ENCODE measurements at regions not wholly inside any gene's neighbourhood (a gene's known extent, or its start where the extent isn't known, plus 50 kb on each side); places are given as distances from the start of the nearest gene placed in this dataset.

DNA sequence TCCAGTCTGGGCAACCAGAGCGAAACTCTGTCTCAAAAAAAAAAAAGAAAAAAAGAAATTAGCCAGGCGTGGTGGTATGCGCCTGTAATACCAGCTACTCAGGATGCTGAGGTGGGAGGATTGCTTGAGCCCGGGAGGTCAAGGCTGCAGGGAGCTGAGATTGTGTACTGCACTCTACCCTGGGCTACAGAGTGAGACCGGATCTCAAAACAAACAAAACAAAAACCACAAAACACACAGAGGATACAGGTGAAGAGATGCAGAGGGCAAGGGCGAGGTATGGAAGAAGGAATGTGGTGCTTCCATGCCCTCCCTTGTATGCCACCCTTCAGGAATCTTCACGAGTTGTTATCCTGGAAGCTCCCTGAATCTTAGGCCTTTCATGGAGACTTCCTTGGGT lies 68.5 kb downstream of the NDUFS5 start:
- no peak for FAIRE-seq

More for the DNA sequence above, 68.5 kb downstream of the NDUFS5 start:
- POLR2A ChIA-PET = interaction anchor here (0.6 to 1.2 kb wide), 2 partner anchors 98 to 149 kb away, joined by 3 read pairs; no protein-coding TSS in a partner anchor
- DNase-seq (ENCODE audit: extremely low read depth in 1 of 4, low spot score in 3 of 4) (no peak), ATAC-seq (no peak)
- no peak overlapping the region for H2AFZ ChIP-seq (ENCODE audit: low read depth, low read length)
- H3K79me2 ChIP-seq (ENCODE audit: control insufficient read depth, insufficient read depth, low read length) = no peaks in the 10 kb centered on the region
- CTCF ChIA-PET (ENCODE audit: low intra/inter-chr PET ratio) = no interaction called here
- H3K4me2 ChIP-seq (ENCODE audit: insufficient read depth, low read length) = no peak overlapping the region
- WGBS (ENCODE audit: insufficient coverage, low coverage, missing lambda C conversion rate) = 38% methylated on average over 7 of the region's 7 CpGs
- H4K20me1 ChIP-seq (replicated peaks; ENCODE audit: control insufficient read depth, insufficient read depth, low read length) = no peaks in the 10 kb centered on the region
- BruUV-seq (replicated peaks) = no TSS peak
- H3K9ac ChIP-seq (ENCODE audit: insufficient read depth in 1 of 2, low read depth in 2 of 2, low read length in 2 of 2) = no peak overlapping the region
- no peaks in the 10 kb centered on the region for H3K9me3 ChIP-seq (replicated peaks; ENCODE audit: control insufficient read depth, insufficient read depth, low read depth, low read length)
- H3K27me3 ChIP-seq (ENCODE audit: control insufficient read depth in 2 of 2, insufficient read depth in 2 of 2, low read length in 2 of 2) = no peaks in the 10 kb centered on the region
- in situ Hi-C loops (cut with MboI) = loop anchor here (5.0 kb wide), 1 partner anchor 443 kb away; no protein-coding TSS in a partner anchor
- peaks cover 2 to 5% of the 10 kb centered on the region in 2 experiments; a peak in 2 of 5 replicates for H3K4me1 ChIP-seq (replicated peaks in 1 of 2; ENCODE audit: control insufficient read depth in 2 of 2, insufficient read depth in 2 of 2, low read length in 2 of 2)
- H3K9me1 ChIP-seq (ENCODE audit: control insufficient read depth, insufficient read depth, low read length) = no peaks in the 10 kb centered on the region
- intact Hi-C loops (cut with micrococcal nuclease) = loop anchor here (5.0 kb wide), 2 partner anchors 247 to 487 kb away; no protein-coding TSS in a partner anchor
- H3K36me3 ChIP-seq (ENCODE audit: control insufficient read depth, insufficient read depth, low read length) = no peaks in the 10 kb centered on the region
- no peak overlapping the region for H3K27ac ChIP-seq (ENCODE audit: extremely low read depth, low read depth, low read length)
- no peak for TF ChIP-seq HDAC6 (IDR thresholded peaks at IDR 0.05; ENCODE audit: low read depth, low read length)
- TF ChIP-seq, protein P1, sequence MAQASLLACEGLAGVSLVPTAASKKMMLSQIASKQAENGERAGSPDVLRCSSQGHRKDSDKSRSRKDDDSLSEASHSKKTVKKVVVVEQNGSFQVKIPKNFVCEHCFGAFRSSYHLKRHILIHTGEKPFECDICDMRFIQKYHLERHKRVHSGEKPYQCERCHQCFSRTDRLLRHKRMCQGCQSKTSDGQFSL (CRISPR knock-in tag; IDR thresholded peaks at IDR 0.05) = no peak
- TF ChIP-seq, protein P1 (tag; IDR thresholded peaks at IDR 0.05) = no peak
- TF ChIP-seq CREB1 (IDR thresholded peaks at IDR 0.05) = no peak
- TF ChIP-seq CREB1 (CRISPR knock-in tag; IDR thresholded peaks at IDR 0.05) = no peak
- no peak for TF ChIP-seq ELF4 (CRISPR knock-in tag; IDR thresholded peaks at IDR 0.05)
- TF ChIP-seq, protein P2, sequence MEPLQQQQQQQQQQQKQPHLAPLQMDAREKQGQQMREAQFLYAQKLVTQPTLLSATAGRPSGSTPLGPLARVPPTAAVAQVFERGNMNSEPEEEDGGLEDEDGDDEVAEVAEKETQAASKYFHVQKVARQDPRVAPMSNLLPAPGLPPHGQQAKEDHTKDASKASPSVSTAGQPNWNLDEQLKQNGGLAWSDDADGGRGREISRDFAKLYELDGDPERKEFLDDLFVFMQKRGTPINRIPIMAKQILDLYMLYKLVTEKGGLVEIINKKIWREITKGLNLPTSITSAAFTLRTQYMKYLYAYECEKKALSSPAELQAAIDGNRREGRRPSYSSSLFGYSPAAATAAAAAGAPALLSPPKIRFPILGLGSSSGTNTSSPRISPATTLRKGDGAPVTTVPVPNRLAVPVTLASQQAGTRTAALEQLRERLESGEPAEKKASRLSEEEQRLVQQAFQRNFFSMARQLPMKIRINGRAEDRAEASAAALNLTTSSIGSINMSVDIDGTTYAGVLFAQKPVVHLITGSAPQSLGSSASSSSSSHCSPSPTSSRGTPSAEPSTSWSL (CRISPR knock-in tag; IDR thresholded peaks at IDR 0.05; ENCODE audit: borderline replicate concordance) = no peak
- TF ChIP-seq KAT2B (IDR thresholded peaks at IDR 0.05; ENCODE audit: low read depth, low read length) = no peak
- no peak for TF ChIP-seq CAMTA2 (CRISPR knock-in tag; conservative IDR thresholded peaks at IDR 0.05)
- TF ChIP-seq NUFIP1 (IDR thresholded peaks at IDR 0.05; ENCODE audit: partially characterized antibody) = no peak
- TF ChIP-seq FOXA3 (CRISPR knock-in tag; conservative IDR thresholded peaks at IDR 0.05 in 1 of 2, IDR thresholded peaks at IDR 0.05 in 1 of 2) = no peak
- TF ChIP-seq TOE1 (IDR thresholded peaks at IDR 0.05; ENCODE audit: borderline replicate concordance) = no peak
- TF ChIP-seq TOE1 (CRISPR knock-in tag; IDR thresholded peaks at IDR 0.05; ENCODE audit: borderline replicate concordance, low read depth) = no peak
- TF ChIP-seq ZNF384 (IDR thresholded peaks at IDR 0.05; ENCODE audit: low read depth, low read length) = no peak
- TF ChIP-seq TAL1 (IDR thresholded peaks at IDR 0.05) = no peak
- no peak for TF ChIP-seq COPS2 (conservative IDR thresholded peaks at IDR 0.05)
- TF ChIP-seq, protein P3, sequence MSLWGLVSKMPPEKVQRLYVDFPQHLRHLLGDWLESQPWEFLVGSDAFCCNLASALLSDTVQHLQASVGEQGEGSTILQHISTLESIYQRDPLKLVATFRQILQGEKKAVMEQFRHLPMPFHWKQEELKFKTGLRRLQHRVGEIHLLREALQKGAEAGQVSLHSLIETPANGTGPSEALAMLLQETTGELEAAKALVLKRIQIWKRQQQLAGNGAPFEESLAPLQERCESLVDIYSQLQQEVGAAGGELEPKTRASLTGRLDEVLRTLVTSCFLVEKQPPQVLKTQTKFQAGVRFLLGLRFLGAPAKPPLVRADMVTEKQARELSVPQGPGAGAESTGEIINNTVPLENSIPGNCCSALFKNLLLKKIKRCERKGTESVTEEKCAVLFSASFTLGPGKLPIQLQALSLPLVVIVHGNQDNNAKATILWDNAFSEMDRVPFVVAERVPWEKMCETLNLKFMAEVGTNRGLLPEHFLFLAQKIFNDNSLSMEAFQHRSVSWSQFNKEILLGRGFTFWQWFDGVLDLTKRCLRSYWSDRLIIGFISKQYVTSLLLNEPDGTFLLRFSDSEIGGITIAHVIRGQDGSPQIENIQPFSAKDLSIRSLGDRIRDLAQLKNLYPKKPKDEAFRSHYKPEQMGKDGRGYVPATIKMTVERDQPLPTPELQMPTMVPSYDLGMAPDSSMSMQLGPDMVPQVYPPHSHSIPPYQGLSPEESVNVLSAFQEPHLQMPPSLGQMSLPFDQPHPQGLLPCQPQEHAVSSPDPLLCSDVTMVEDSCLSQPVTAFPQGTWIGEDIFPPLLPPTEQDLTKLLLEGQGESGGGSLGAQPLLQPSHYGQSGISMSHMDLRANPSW (CRISPR knock-in tag; IDR thresholded peaks at IDR 0.05) = no peak
- TF ChIP-seq, protein P4, sequence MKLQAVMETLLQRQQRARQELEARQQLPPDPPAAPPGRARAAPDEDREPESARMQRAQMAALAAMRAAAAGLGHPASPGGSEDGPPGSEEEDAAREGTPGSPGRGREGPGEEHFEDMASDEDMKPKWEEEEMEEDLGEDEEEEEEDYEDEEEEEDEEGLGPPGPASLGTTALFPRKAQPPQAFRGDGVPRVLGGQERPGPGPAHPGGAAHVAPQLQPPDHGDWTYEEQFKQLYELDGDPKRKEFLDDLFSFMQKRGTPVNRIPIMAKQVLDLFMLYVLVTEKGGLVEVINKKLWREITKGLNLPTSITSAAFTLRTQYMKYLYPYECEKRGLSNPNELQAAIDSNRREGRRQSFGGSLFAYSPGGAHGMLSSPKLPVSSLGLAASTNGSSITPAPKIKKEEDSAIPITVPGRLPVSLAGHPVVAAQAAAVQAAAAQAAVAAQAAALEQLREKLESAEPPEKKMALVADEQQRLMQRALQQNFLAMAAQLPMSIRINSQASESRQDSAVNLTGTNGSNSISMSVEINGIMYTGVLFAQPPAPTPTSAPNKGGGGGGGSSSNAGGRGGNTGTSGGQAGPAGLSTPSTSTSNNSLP (IDR thresholded peaks at IDR 0.05; ENCODE audit: borderline replicate concordance, low read depth, low read length) = no peak
- no peak overlapping the region for H3K4me3 ChIP-seq
